BJ (cell line): ENCODE measurements at regions not wholly inside any gene's neighbourhood (a gene's known extent, or its start where the extent isn't known, plus 50 kb on each side); places are given as distances from the start of the nearest gene placed in this dataset. TPM values are rescaled to one million over a fixed set of nuclear protein-coding genes. Genes with fewer than 3 reads are reported as not detected.

Source experiments
- small RNA-seq: library from RNA; depleted of rRNA; stranded (forward); fragments of <200 nt; gene quantifications from one replicate; pipeline ENCODE3, GENCODE V24; 2012; ENCODE audit warnings: low replicate concordance, low read depth; ENCODE audit not compliant: insufficient read length

Small RNA genes lying in the stretch of these regions (small RNA-seq; reads per million reads assigned to genes)
- gene AC008740.2 = not detected
